ENCODE measurements at regions not wholly inside any gene's neighbourhood (a gene's known extent, or its start where the extent isn't known, plus 50 kb on each side); places are given as distances from the start of the nearest gene placed in this dataset.

- TF ChIP-seq CTCF (IDR thresholded peaks at IDR 0.05) (no peak), POLR2A (IDR thresholded peaks at IDR 0.05) (no peak), POLR2AphosphoS5 (IDR thresholded peaks at IDR 0.05) (no peak)
Observed at GRCh38 chr4:33073811-33074210, 2353.6 kb downstream of the PCDH7 start.
